ENCODE measurements at regions not wholly inside any gene's neighbourhood (a gene's known extent, or its start where the extent isn't known, plus 50 kb on each side); places are given as distances from the start of the nearest gene placed in this dataset.

DNA sequence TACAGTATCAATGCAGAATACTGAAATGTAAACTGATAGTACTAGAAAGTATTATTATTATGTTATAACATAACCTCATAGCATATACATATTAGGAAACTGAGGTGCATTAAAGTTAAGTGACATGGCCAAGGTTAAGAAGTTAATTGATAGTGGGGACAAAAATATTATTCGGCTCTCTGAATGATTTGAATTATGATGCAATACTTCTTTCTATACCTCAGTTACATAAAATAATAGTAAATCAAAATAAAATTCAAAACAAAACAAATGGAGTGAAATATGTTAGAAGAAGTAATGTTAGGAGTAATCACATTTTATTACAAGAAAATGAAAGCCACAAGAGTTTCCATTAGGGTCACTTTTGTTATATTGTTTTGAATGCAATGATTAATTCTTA, 455.2 kb downstream of the PLA2G4A start:
- no peak for DNase-seq (ENCODE audit: extremely low read depth, low read depth)
- TF ChIP-seq, protein P1, sequence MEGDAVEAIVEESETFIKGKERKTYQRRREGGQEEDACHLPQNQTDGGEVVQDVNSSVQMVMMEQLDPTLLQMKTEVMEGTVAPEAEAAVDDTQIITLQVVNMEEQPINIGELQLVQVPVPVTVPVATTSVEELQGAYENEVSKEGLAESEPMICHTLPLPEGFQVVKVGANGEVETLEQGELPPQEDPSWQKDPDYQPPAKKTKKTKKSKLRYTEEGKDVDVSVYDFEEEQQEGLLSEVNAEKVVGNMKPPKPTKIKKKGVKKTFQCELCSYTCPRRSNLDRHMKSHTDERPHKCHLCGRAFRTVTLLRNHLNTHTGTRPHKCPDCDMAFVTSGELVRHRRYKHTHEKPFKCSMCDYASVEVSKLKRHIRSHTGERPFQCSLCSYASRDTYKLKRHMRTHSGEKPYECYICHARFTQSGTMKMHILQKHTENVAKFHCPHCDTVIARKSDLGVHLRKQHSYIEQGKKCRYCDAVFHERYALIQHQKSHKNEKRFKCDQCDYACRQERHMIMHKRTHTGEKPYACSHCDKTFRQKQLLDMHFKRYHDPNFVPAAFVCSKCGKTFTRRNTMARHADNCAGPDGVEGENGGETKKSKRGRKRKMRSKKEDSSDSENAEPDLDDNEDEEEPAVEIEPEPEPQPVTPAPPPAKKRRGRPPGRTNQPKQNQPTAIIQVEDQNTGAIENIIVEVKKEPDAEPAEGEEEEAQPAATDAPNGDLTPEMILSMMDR (IDR thresholded peaks at IDR 0.05; ENCODE audit: low read depth, low read length): no peak

DNA sequence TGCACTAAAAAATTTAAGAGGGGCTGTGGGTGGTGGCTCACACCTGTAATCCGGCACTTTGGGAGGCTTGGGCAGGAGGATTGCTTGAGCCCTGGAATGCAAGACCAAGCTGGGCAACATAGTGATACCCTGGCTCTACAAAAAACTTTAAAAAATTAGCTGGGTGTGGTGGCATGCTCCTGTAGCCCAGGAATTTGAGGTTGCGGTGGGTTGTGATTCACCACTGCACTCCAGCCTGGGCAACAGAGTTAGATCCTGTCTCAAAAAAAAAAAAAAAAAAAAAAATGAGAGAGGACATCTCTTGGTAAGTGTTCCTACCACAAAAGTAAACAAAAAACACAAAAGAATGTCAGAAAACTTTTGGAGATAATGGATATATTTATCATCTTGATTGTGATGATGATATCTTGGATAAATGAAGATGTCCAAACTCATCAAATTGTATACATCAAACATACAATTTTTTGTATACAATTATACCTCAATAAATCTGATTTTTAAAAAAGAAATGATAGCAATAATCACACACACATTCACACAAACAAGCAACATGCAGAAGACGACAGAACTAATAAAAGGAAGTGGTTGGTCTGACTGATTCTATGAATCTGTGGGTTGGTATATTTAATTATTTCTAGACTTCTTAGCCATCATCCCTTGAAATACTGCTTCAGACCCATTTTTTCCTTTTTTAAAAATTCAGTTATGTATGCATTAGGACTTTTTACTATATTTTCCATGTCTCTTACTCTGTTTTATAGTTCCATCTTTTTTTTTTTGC, 465.9 kb downstream of the PLA2G4A start:
- no peak for DNase-seq (ENCODE audit: extremely low read depth, low read depth)
- TF ChIP-seq, protein P1 (IDR thresholded peaks at IDR 0.05; ENCODE audit: low read depth, low read length): no peak

DNA sequence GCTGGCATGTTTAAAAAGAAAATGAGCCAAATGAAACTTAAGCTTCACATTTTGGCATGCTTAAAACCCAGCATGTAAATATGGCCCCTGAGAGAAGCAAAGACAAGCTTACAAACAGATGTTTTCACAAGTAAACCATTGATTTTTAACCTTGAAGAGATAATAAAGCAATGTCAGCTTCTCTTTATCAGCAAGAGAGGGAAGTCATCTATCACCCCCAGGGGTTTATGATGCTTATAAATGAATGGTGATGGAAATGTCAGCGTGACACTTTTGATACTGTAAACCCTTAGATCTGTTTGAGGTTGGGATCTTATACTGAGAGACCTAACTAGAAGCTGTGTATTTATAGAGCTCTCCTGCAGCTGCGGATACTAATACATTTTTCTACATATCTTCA, 471.3 kb downstream of the PLA2G4A start:
- no peak for DNase-seq (ENCODE audit: extremely low read depth, low read depth)
- TF ChIP-seq, protein P1 (IDR thresholded peaks at IDR 0.05; ENCODE audit: low read depth, low read length): no peak

DNA sequence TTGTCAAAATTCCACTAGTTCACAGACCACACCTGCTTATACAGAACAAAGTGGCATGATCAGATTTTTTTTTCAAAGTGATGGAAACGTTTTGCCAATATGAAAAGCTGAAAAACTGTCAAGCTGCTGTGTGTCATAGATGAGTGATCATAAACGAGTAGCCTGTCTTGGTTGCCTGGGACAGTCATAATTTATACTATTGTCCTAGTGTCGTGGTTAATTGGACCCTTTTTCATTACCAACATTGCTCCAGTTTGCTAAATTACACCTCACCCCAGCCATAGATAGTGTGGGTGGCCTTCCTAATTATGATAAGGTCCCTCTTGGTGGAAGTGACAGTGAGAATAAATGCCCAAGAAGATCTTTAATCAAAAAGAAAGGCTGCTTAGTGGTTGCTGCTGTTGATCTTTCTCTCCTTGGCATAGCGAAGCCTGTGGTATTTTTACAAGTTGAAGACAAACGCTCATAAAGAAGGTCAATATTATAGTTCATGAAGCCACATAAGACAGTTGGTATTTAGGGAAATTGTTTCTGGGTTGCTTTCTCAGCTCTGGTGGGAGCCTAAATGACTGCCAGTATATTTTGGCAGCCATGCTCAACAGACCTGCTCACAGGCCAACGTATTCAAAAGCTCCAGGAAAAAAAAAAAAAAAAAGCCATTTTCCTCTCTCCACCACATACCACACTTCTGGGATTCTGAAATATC, 478.1 kb downstream of the PLA2G4A start:
- TF ChIP-seq, protein P1 (IDR thresholded peaks at IDR 0.05; ENCODE audit: low read depth, low read length): no peak
- DNase-seq (ENCODE audit: extremely low read depth, low read depth): no peak

DNA sequence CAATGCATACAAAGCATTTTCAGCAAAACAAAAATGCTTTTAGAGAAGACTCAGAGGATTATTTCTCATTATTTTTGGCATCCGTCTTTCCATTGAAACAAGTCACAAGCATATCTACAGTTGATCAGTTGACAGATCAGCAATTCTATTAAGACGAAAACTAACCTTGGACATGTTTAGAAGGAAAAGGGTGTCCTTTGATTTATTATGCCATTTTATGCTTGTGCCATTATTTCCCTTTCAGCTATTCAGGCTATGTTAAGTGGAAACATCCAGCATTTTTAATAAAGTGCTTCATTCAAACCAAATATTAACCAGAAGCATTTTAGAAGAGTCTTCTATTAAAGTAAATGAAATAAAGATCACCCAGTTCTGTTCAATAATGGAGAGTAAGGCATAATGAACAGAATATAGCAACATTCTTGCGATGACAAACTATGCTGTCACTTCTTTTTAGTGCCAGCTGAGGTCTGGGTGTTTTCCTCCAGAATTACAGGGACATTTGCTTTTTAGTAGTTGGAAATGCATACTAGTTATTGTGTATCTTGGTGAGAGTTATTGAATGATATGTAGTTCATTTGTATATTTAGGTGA, 481.4 kb downstream of the PLA2G4A start:
- no peak for DNase-seq (ENCODE audit: extremely low read depth, low read depth)
- TF ChIP-seq, protein P1 (IDR thresholded peaks at IDR 0.05; ENCODE audit: low read depth, low read length): no peak

DNA sequence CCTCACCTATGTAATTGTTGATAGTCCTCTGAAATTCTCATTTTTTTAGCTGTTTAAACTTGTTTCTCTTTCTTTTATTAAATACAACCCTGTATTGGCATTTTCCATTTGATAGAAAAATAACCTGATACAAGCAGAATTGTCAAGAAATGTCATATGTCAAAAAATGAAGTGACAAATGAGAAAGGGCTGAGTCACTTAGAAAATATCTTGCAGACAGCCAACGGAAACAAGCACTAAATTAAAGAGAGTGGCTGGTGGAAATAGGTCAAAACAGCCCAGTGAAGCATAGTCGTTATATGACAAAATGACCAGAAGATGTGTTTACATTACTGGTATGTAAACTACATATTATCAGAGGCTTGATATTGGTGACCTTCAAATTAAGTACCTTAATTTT, 484.4 kb downstream of the PLA2G4A start:
- TF ChIP-seq, protein P1 (IDR thresholded peaks at IDR 0.05; ENCODE audit: low read depth, low read length): no peak
- DNase-seq (ENCODE audit: extremely low read depth, low read depth): no peak

DNA sequence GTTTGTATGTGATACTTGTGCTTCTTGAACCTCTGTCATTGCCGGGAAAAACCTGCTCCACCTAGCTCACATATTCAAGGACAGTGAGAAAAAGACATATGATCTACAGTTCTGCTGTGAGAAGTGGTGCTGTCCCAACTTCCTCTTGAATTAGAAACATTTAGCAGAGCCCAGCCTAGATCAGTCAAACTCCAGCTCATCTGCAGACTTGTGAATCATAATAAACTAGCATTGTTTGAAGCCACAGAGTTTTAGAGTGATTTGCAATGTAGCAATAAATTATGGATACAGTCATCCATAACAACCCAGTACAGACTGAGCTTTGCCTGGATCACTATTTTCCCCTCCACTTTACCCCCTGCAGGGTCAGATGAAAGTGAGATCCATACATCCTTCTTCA, 497.8 kb downstream of the PLA2G4A start:
- TF ChIP-seq, protein P1 (IDR thresholded peaks at IDR 0.05; ENCODE audit: low read depth, low read length): no peak
- no peak for DNase-seq (ENCODE audit: extremely low read depth, low read depth)
